ENCODE measurements at regions not wholly inside any gene's neighbourhood (a gene's known extent, or its start where the extent isn't known, plus 50 kb on each side); places are given as distances from the start of the nearest gene placed in this dataset.
A peak's percentile ranks its signal among the peaks of the same experiment; 100 is the strongest.

GRCh38 chr12:88940854-88941253, 360.6 kb upstream of the KITLG start:
- FAIRE-seq (no peak), DNase-seq (no peak)
- no peak overlapping the region for H3K4me3 ChIP-seq (ENCODE audit: low read length in 3 of 3)
- TF ChIP-seq CTCF (IDR thresholded peaks at IDR 0.05; ENCODE audit: borderline replicate concordance, extremely low read depth, insufficient read depth) = no peak
- H3K4me1 ChIP-seq (ENCODE audit: control insufficient read depth in 2 of 3, insufficient read depth in 2 of 3, low read depth in 1 of 3, low read length in 3 of 3) = no peaks in the 10 kb centered on the region
- H3K36me3 ChIP-seq (ENCODE audit: control insufficient read depth in 2 of 3, insufficient read depth in 3 of 3, low read length in 3 of 3) = no peaks in the 10 kb centered on the region
- no peaks in the 10 kb centered on the region for H3K27me3 ChIP-seq (ENCODE audit: control insufficient read depth, insufficient read depth, low read length)
- no peak overlapping the region for H3K9ac ChIP-seq (ENCODE audit: low read length in 3 of 3)
- no peak overlapping the region for H3K27ac ChIP-seq (ENCODE audit: low read depth in 2 of 2, low read length in 2 of 2)
- intact Hi-C loops (cut with DNase I) = no loop called here
- H3K9me3 ChIP-seq (ENCODE audit: control insufficient read depth in 2 of 3, insufficient read depth in 1 of 3, low read length in 3 of 3) = no peaks in the 10 kb centered on the region

GRCh38 chr12:88935856-88936255, 355.6 kb upstream of the KITLG start:
- Histone ChIP-seq H3K36me3 (ENCODE audit: control insufficient read depth in 2 of 3, insufficient read depth in 3 of 3, low read length in 3 of 3) (no peaks in the 10 kb centered on the region), H3K27ac (ENCODE audit: low read depth in 2 of 2, low read length in 2 of 2) (no peak overlapping the region)
- FAIRE-seq = no peak

GRCh38 chr12:88934163-88934747, 354.0 kb upstream of the KITLG start:
- Histone ChIP-seq H3K36me3 (ENCODE audit: control insufficient read depth in 2 of 3, insufficient read depth in 3 of 3, low read length in 3 of 3) (no peaks in the 10 kb centered on the region), H3K4me1 (ENCODE audit: control insufficient read depth in 2 of 3, insufficient read depth in 2 of 3, low read depth in 1 of 3, low read length in 3 of 3) (peaks cover 0 to 9% (median 0%) of the 10 kb centered on the region in 3 donors), H3K27ac (ENCODE audit: low read depth in 2 of 2, low read length in 2 of 2) (peak overlapping the region in 1 of 2 donors; percentile 1), H3K4me3 (ENCODE audit: low read length in 3 of 3) (no peak overlapping the region), H3K27me3 (ENCODE audit: control insufficient read depth, insufficient read depth, low read length) (no peaks in the 10 kb centered on the region), H3K9ac (ENCODE audit: low read length in 3 of 3) (no peak overlapping the region), H3K9me3 (ENCODE audit: control insufficient read depth in 2 of 3, insufficient read depth in 1 of 3, low read length in 3 of 3) (no peaks in the 10 kb centered on the region)
- FAIRE-seq (peak; percentile 79), DNase-seq (peak in 2 of 5 donors; percentile 41 to 45)
- no peak for TF ChIP-seq CTCF (IDR thresholded peaks at IDR 0.05; ENCODE audit: borderline replicate concordance, extremely low read depth, insufficient read depth)
- intact Hi-C loops (cut with DNase I) = no loop called here

More at GRCh38 chr12:88935856-88936255, 355.6 kb upstream of the KITLG start:
- Histone ChIP-seq H3K9me3 (ENCODE audit: control insufficient read depth in 2 of 3, insufficient read depth in 1 of 3, low read length in 3 of 3) (no peaks in the 10 kb centered on the region), H3K4me3 (ENCODE audit: low read length in 3 of 3) (no peak overlapping the region), H3K4me1 (ENCODE audit: control insufficient read depth in 2 of 3, insufficient read depth in 2 of 3, low read depth in 1 of 3, low read length in 3 of 3) (peaks cover 0 to 7% (median 0%) of the 10 kb centered on the region in 3 donors), H3K9ac (ENCODE audit: low read length in 3 of 3) (no peak overlapping the region), H3K27me3 (ENCODE audit: control insufficient read depth, insufficient read depth, low read length) (no peaks in the 10 kb centered on the region)
- DNase-seq = no peak
- no peak for TF ChIP-seq CTCF (IDR thresholded peaks at IDR 0.05; ENCODE audit: borderline replicate concordance, extremely low read depth, insufficient read depth)
- intact Hi-C loops (cut with DNase I) = no loop called here

GRCh38 chr12:88932457-88932856, 352.2 kb upstream of the KITLG start:
- FAIRE-seq (peak; percentile 79), DNase-seq (peak in 2 of 5 donors; percentile 30 to 33)
- Histone ChIP-seq H3K36me3 (ENCODE audit: control insufficient read depth in 2 of 3, insufficient read depth in 3 of 3, low read length in 3 of 3) (no peaks in the 10 kb centered on the region), H3K4me1 (ENCODE audit: control insufficient read depth in 2 of 3, insufficient read depth in 2 of 3, low read depth in 1 of 3, low read length in 3 of 3) (peaks cover 0 to 9% (median 0%) of the 10 kb centered on the region in 3 donors), H3K9ac (ENCODE audit: low read length in 3 of 3) (no peak overlapping the region), H3K27ac (ENCODE audit: low read depth in 2 of 2, low read length in 2 of 2) (peak overlapping the region; percentile 17 to 43), H3K27me3 (ENCODE audit: control insufficient read depth, insufficient read depth, low read length) (no peaks in the 10 kb centered on the region), H3K4me3 (ENCODE audit: low read length in 3 of 3) (no peak overlapping the region), H3K9me3 (ENCODE audit: control insufficient read depth in 2 of 3, insufficient read depth in 1 of 3, low read length in 3 of 3) (no peaks in the 10 kb centered on the region)
- no peak for TF ChIP-seq CTCF (IDR thresholded peaks at IDR 0.05; ENCODE audit: borderline replicate concordance, extremely low read depth, insufficient read depth)
- intact Hi-C loops (cut with DNase I) = no loop called here

All from kidney (tissue), 13 donors.